T-helper 17 cell (primary cell): ENCODE measurements at regions not wholly inside any gene's neighbourhood (a gene's known extent, or its start where the extent isn't known, plus 50 kb on each side); places are given as distances from the start of the nearest gene placed in this dataset.
"Not testable (repeated sequence)": the region's sequence is repeated elsewhere in the genome, so short reads cannot be mapped to it uniquely, and the experiment has no call there.

Experiments used
- ATAC-seq: fragments of 150-1000 bp; cut with Tn5 transposase; 2 replicates; pipeline ENCODE4 v1.10.0; 2021; ENCODE audit warnings: mild to moderate bottlenecking, moderate library complexity
- DNase-seq, 3 donors: peaks; one replicate each; pipeline versions ENCODE4 v3.0.0 to v3.0.0-alpha.2; 2020 to 2021
- H3K9me3 ChIP-seq: one replicate; pipeline ENCODE4 v1.7.0; 2013; ENCODE audit warnings: low read length, mild to moderate bottlenecking; ENCODE audit not compliant: control insufficient read depth, poor library complexity, severe bottlenecking
- H3K27ac Mint-ChIP-seq: one replicate; pipeline ENCODE4 v1.8.0; 2022; ENCODE audit warnings: mild to moderate bottlenecking, moderate library complexity, mixed read lengths
- H3K27me3 Mint-ChIP-seq: one replicate; pipeline ENCODE4 v1.8.0; 2022; ENCODE audit warnings: mixed read lengths
- H3K36me3 Mint-ChIP-seq: one replicate; pipeline ENCODE4 v1.8.0; 2022; ENCODE audit warnings: low read depth, mixed read lengths
- H3K4me1 Mint-ChIP-seq: one replicate; pipeline ENCODE4 v1.8.0; 2022; ENCODE audit warnings: mild to moderate bottlenecking, mixed read lengths
- H3K4me3 Mint-ChIP-seq: one replicate; pipeline ENCODE4 v1.8.0; 2022; ENCODE audit warnings: mild to moderate bottlenecking, moderate library complexity, mixed read lengths

- H3K36me3 Mint-ChIP-seq, H3K9me3 ChIP-seq, H3K27ac Mint-ChIP-seq, H3K27me3 Mint-ChIP-seq, DNase-seq, ATAC-seq, H3K4me3 Mint-ChIP-seq, H3K4me1 Mint-ChIP-seq: not testable (repeated sequence)
Measured at GRCh38 chr17:70599945-70600344, 430.6 kb downstream of the KCNJ2 start.

- ATAC-seq, result no peak
- H3K9me3 ChIP-seq, result no peaks in the 10 kb centered on the region
- DNase-seq, result no peak
- no peak overlapping the region for H3K27ac Mint-ChIP-seq
- no peaks in the 10 kb centered on the region for H3K27me3 Mint-ChIP-seq
- no peaks in the 10 kb centered on the region for H3K4me1 Mint-ChIP-seq
- no peaks in the 10 kb centered on the region for H3K36me3 Mint-ChIP-seq
- no peak overlapping the region for H3K4me3 Mint-ChIP-seq
Measured at GRCh38 chr17:70603226-70603625, 433.9 kb downstream of the KCNJ2 start.

GRCh38 chr17:70604854-70605253 is 435.5 kb downstream of the KCNJ2 start:
- ATAC-seq (no peak), DNase-seq (no peak)
- Mint-ChIP-seq H3K27me3 (no peaks in the 10 kb centered on the region), H3K4me3 (no peak overlapping the region), H3K36me3 (no peaks in the 10 kb centered on the region), H3K4me1 (no peaks in the 10 kb centered on the region), H3K27ac (no peak overlapping the region)
- no peaks in the 10 kb centered on the region for H3K9me3 ChIP-seq

GRCh38 chr17:70606086-70606485 is 436.8 kb downstream of the KCNJ2 start:
- H3K4me3 Mint-ChIP-seq, result no peak overlapping the region
- H3K27ac Mint-ChIP-seq, result no peak overlapping the region
- ATAC-seq (no peak), DNase-seq (no peak)
- H3K4me1 Mint-ChIP-seq, result no peaks in the 10 kb centered on the region
- no peaks in the 10 kb centered on the region for H3K36me3 Mint-ChIP-seq
- no peaks in the 10 kb centered on the region for H3K9me3 ChIP-seq
- no peaks in the 10 kb centered on the region for H3K27me3 Mint-ChIP-seq

- no peak for DNase-seq
- Mint-ChIP-seq H3K4me1 (no peaks in the 10 kb centered on the region), H3K4me3 (no peak overlapping the region), H3K27me3 (no peaks in the 10 kb centered on the region), H3K27ac (no peak overlapping the region), H3K36me3 (no peaks in the 10 kb centered on the region)
- no peaks in the 10 kb centered on the region for H3K9me3 ChIP-seq
- ATAC-seq, result no peak
Measured at GRCh38 chr17:70608193-70608592, 438.9 kb downstream of the KCNJ2 start.

- H3K9me3 ChIP-seq, result no peaks in the 10 kb centered on the region
- H3K27ac Mint-ChIP-seq, result no peak overlapping the region
- no peaks in the 10 kb centered on the region for H3K36me3 Mint-ChIP-seq
- no peak overlapping the region for H3K4me3 Mint-ChIP-seq
- DNase-seq (no peak), ATAC-seq (no peak)
- no peaks in the 10 kb centered on the region for H3K4me1 Mint-ChIP-seq
- no peaks in the 10 kb centered on the region for H3K27me3 Mint-ChIP-seq
Measured at GRCh38 chr17:70608957-70609356, 439.6 kb downstream of the KCNJ2 start.

- Mint-ChIP-seq H3K27me3 (no peaks in the 10 kb centered on the region), H3K27ac (no peak overlapping the region), H3K36me3 (no peaks in the 10 kb centered on the region), H3K4me1 (no peaks in the 10 kb centered on the region), H3K4me3 (no peak overlapping the region)
- DNase-seq, result no peak
- no peaks in the 10 kb centered on the region for H3K9me3 ChIP-seq
- no peak for ATAC-seq
Measured at GRCh38 chr17:70609566-70609965, 440.2 kb downstream of the KCNJ2 start.

GRCh38 chr17:70610161-70610560 is 440.8 kb downstream of the KCNJ2 start:
- H3K4me1 Mint-ChIP-seq, result no peaks in the 10 kb centered on the region
- H3K27ac Mint-ChIP-seq, result no peak overlapping the region
- DNase-seq, result no peak
- no peak for ATAC-seq
- H3K9me3 ChIP-seq, result no peaks in the 10 kb centered on the region
- no peaks in the 10 kb centered on the region for H3K36me3 Mint-ChIP-seq
- H3K4me3 Mint-ChIP-seq, result no peak overlapping the region
- peaks cover 2% of the 10 kb centered on the region for H3K27me3 Mint-ChIP-seq

- no peaks in the 10 kb centered on the region for H3K9me3 ChIP-seq
- H3K27ac Mint-ChIP-seq, result no peak overlapping the region
- peaks cover 20% of the 10 kb centered on the region for H3K27me3 Mint-ChIP-seq
- ATAC-seq (no peak), DNase-seq (no peak)
- no peaks in the 10 kb centered on the region for H3K4me1 Mint-ChIP-seq
- no peaks in the 10 kb centered on the region for H3K36me3 Mint-ChIP-seq
- no peak overlapping the region for H3K4me3 Mint-ChIP-seq
Measured at GRCh38 chr17:70613681-70614080, 444.3 kb downstream of the KCNJ2 start.

GRCh38 chr17:70615831-70616230 is 446.5 kb downstream of the KCNJ2 start:
- no peak for DNase-seq
- H3K36me3 Mint-ChIP-seq, result no peaks in the 10 kb centered on the region
- ATAC-seq, result no peak
- no peak overlapping the region for H3K4me3 Mint-ChIP-seq
- H3K9me3 ChIP-seq, result no peaks in the 10 kb centered on the region
- peaks cover 24% of the 10 kb centered on the region for H3K27me3 Mint-ChIP-seq
- H3K27ac Mint-ChIP-seq, result no peak overlapping the region
- H3K4me1 Mint-ChIP-seq, result no peaks in the 10 kb centered on the region

- no peak for ATAC-seq
- Mint-ChIP-seq H3K27ac (no peak overlapping the region), H3K36me3 (no peaks in the 10 kb centered on the region), H3K27me3 (peaks cover 24% of the 10 kb centered on the region), H3K4me3 (no peak overlapping the region), H3K4me1 (peaks cover 4% of the 10 kb centered on the region)
- no peak for DNase-seq
- H3K9me3 ChIP-seq, result no peaks in the 10 kb centered on the region
Measured at GRCh38 chr17:70618641-70619040, 449.3 kb downstream of the KCNJ2 start.

- no peaks in the 10 kb centered on the region for H3K9me3 ChIP-seq
- ATAC-seq (no peak), DNase-seq (no peak)
- Mint-ChIP-seq H3K27ac (no peak overlapping the region), H3K4me3 (no peak overlapping the region), H3K27me3 (peaks cover 11% of the 10 kb centered on the region), H3K36me3 (no peaks in the 10 kb centered on the region), H3K4me1 (peaks cover 6% of the 10 kb centered on the region)
Measured at GRCh38 chr17:70621566-70621965, 452.2 kb downstream of the KCNJ2 start.

GRCh38 chr17:70622368-70623260 is 453.3 kb downstream of the KCNJ2 start:
- no peaks in the 10 kb centered on the region for H3K9me3 ChIP-seq
- ATAC-seq (no peak), DNase-seq (no peak)
- H3K36me3 Mint-ChIP-seq, result no peaks in the 10 kb centered on the region
- peaks cover 7% of the 10 kb centered on the region for H3K27me3 Mint-ChIP-seq
- peaks cover 6% of the 10 kb centered on the region for H3K4me1 Mint-ChIP-seq
- no peak overlapping the region for H3K27ac Mint-ChIP-seq
- peak overlapping the region; percentile 33 for H3K4me3 Mint-ChIP-seq

GRCh38 chr17:70624211-70624610 is 454.9 kb downstream of the KCNJ2 start:
- Mint-ChIP-seq H3K36me3 (no peaks in the 10 kb centered on the region), H3K27ac (no peak overlapping the region), H3K4me3 (no peak overlapping the region), H3K4me1 (peaks cover 6% of the 10 kb centered on the region), H3K27me3 (no peaks in the 10 kb centered on the region)
- H3K9me3 ChIP-seq, result no peaks in the 10 kb centered on the region
- ATAC-seq (no peak), DNase-seq (no peak)
